ENCODE measurements at regions not wholly inside any gene's neighbourhood (a gene's known extent, or its start where the extent isn't known, plus 50 kb on each side); places are given as distances from the start of the nearest gene placed in this dataset.

- no peak for DNase-seq
Observed at GRCh38 chr10:98332623-98333269, 64.8 kb upstream of the LOXL4 start.

- peak in 1 of 2 donors; percentile 4 for DNase-seq
Observed at GRCh38 chr10:98331885-98332284, 63.9 kb upstream of the LOXL4 start.

- no peak for DNase-seq
Observed at GRCh38 chr10:98330987-98331386, 63.0 kb upstream of the LOXL4 start.

- DNase-seq: no peak
Observed at GRCh38 chr10:98328640-98329039, 60.6 kb upstream of the LOXL4 start.

GRCh38 chr10:98328163-98328562 is 60.2 kb upstream of the LOXL4 start:
- DNase-seq: no peak

GRCh38 chr10:98326621-98327027 is 58.6 kb upstream of the LOXL4 start:
- DNase-seq: no peak

- DNase-seq: peak; percentile 51 to 65
Observed at GRCh38 chr10:98323221-98324164, 55.5 kb upstream of the LOXL4 start.

- no peak for DNase-seq
Observed at GRCh38 chr10:98321186-98321780, 53.3 kb upstream of the LOXL4 start.

GRCh38 chr10:98320486-98321185 is 52.6 kb upstream of the LOXL4 start:
- DNase-seq: no peak

- DNase-seq: no peak
Observed at GRCh38 chr10:98318861-98319260, 50.9 kb upstream of the LOXL4 start.
